H1 (cell line): ENCODE measurements at regions not wholly inside any gene's neighbourhood (a gene's known extent, or its start where the extent isn't known, plus 50 kb on each side); places are given as distances from the start of the nearest gene placed in this dataset.

Experiments
- CTCF ChIA-PET: fragments of 300-600 bp; sonication (Branson Sonifier 250); formaldehyde crosslinking; loops from one replicate; lab custom pipeline; 2021; ENCODE audit not compliant: partially characterized antibody; lab: Charles Lee
- POLR2A ChIA-PET: fragments of 300-600 bp; sonication (Branson Sonifier 250); formaldehyde crosslinking; loops from one replicate; lab custom pipeline; 2021; ENCODE audit warnings: inconsistent platforms; ENCODE audit not compliant: partially characterized antibody; lab: Charles Lee
- DNase-seq, 2 experiments: peaks; one replicate each; pipeline versions ENCODE4 v3.0.0 to v3.0.0-alpha.2; 2010 to 2022; ENCODE audit warnings: low spot score in 2 of 2, low read depth in 1 of 2, mixed read lengths in 1 of 2
- FAIRE-seq: peaks from 2 replicates; lab custom pipeline; 2011; peaks lifted over from hg19 to GRCh38; lab: Jason Lieb, UNC
- H2AFZ ChIP-seq: 2 replicates; pipeline ENCODE4 v1.8.1; 2012; ENCODE audit warnings: low read length, inconsistent platforms
- H2AK5ac ChIP-seq: 2 replicates; pipeline ENCODE4 v1.6.1; 2013; ENCODE audit warnings: low read depth, low read length
- H2BK120ac ChIP-seq: replicated peaks from 2 replicates; pipeline ENCODE3; 2013; ENCODE audit warnings: low read depth, low read length, inconsistent platforms
- H2BK12ac ChIP-seq: 2 replicates; pipeline ENCODE4 v1.6.1; 2013; ENCODE audit warnings: low read depth, low read length
- H2BK15ac ChIP-seq: 2 replicates; pipeline ENCODE4 v1.6.1; 2013; ENCODE audit warnings: low read length
- H2BK20ac ChIP-seq: 2 replicates; pipeline ENCODE4 v1.6.1; 2013; ENCODE audit warnings: low read length
- H2BK5ac ChIP-seq: 2 replicates; pipeline ENCODE4 v1.6.1; 2013; ENCODE audit warnings: low read depth, low read length
- H3K14ac ChIP-seq: 2 replicates; pipeline ENCODE4 v1.6.1; 2013; ENCODE audit warnings: inconsistent platforms; ENCODE audit not compliant: insufficient read length
- H3K18ac ChIP-seq: 2 replicates; pipeline ENCODE4 v1.6.1; 2013; ENCODE audit warnings: low read length; ENCODE audit errors: extremely low read depth
- H3K23ac ChIP-seq: 2 replicates; pipeline ENCODE4 v1.6.1; 2013; ENCODE audit warnings: inconsistent platforms; ENCODE audit not compliant: insufficient read length
- H3K23me2 ChIP-seq: 2 replicates; pipeline ENCODE4 v1.6.1; 2013; ENCODE audit warnings: low read depth, low read length
- H3K27ac ChIP-seq: 2 replicates; pipeline ENCODE4 v1.6.1; 2011; ENCODE audit warnings: low read depth, low read length, inconsistent platforms
- H3K27me3 ChIP-seq, 4 experiments: replicated peaks in 1 of 4; 1 replicate in 1 of 4; 2 replicates in 3 of 4; pipeline versions ENCODE4 v1.6.1 to v1.8.1; 2011 to 2013; ENCODE audit warnings: low read length in 3 of 4, mild to moderate bottlenecking in 3 of 4, inconsistent platforms in 2 of 4, mixed read lengths in 2 of 4, moderate library complexity in 1 of 4; ENCODE audit not compliant: control insufficient read depth in 3 of 4, insufficient read depth in 3 of 4; ENCODE audit errors: extremely low read depth in 1 of 4
- H3K36me3 ChIP-seq, 4 experiments: 2 replicates each; pipeline versions ENCODE4 v1.6.1 to v1.8.1; 2011 to 2013; ENCODE audit warnings: mild to moderate bottlenecking in 4 of 4, low read length in 3 of 4, moderate library complexity in 2 of 4, control low read depth in 1 of 4, inconsistent platforms in 1 of 4; ENCODE audit not compliant: insufficient read depth in 4 of 4, control insufficient read depth in 2 of 4
- H3K4ac ChIP-seq: replicated peaks from 2 replicates; pipeline ENCODE3; 2013; ENCODE audit warnings: low read length, low read depth, mixed read lengths, inconsistent platforms; ENCODE audit not compliant: insufficient read length
- H3K4me1 ChIP-seq, 4 experiments: replicated peaks in 1 of 4; 1 replicate in 1 of 4; 2 replicates in 3 of 4; pipeline versions ENCODE4 v1.6.1 to v1.8.1; 2011 to 2013; ENCODE audit warnings: low read length in 3 of 4, inconsistent platforms in 2 of 4, mixed read lengths in 1 of 4; ENCODE audit not compliant: insufficient read depth in 4 of 4, control insufficient read depth in 3 of 4
- H3K4me2 ChIP-seq, 2 experiments: 2 replicates each; pipeline versions ENCODE4 v1.6.1 to v1.8.1; 2011 to 2013; ENCODE audit warnings: low read depth in 2 of 2, low read length in 2 of 2, control low read depth in 1 of 2, inconsistent platforms in 1 of 2, mild to moderate bottlenecking in 1 of 2; ENCODE audit not compliant: insufficient read depth in 1 of 2
- H3K4me3 ChIP-seq, 4 experiments: fragments of 200-600, 300-600 bp in 1 of 4; sonication (generic), shearing (Covaris generic), sonication (Bioruptor Twin) in 1 of 4; 2 replicates each; pipeline versions ENCODE4 v1.5.1 to v1.8.1; 2011 to 2016; ENCODE audit warnings: low read length in 4 of 4, low read depth in 3 of 4, control low read depth in 2 of 4, inconsistent platforms in 2 of 4, mild to moderate bottlenecking in 2 of 4, mixed read lengths in 1 of 4, moderate library complexity in 1 of 4; ENCODE audit not compliant: insufficient read depth in 2 of 4; ENCODE audit errors: extremely low read depth in 1 of 4
- H3K56ac ChIP-seq: replicated peaks from 2 replicates; pipeline ENCODE3; 2013; ENCODE audit warnings: low read depth, mild to moderate bottlenecking, mixed read lengths, low read length, inconsistent platforms; ENCODE audit not compliant: insufficient read length
- H3K79me1 ChIP-seq: 2 replicates; pipeline ENCODE4 v1.6.1; 2013; ENCODE audit warnings: low read depth, low read length, control low read depth
- H3K79me2 ChIP-seq, 2 experiments: 2 replicates each; pipeline versions ENCODE4 v1.6.1 to v1.8.1; 2012 to 2013; ENCODE audit warnings: low read length in 2 of 2, mild to moderate bottlenecking in 2 of 2, inconsistent platforms in 1 of 2; ENCODE audit not compliant: insufficient read depth in 2 of 2, control insufficient read depth in 1 of 2
- H3K9ac ChIP-seq, 4 experiments: replicated peaks in 1 of 4; 1 replicate in 1 of 4; 2 replicates in 3 of 4; pipeline versions ENCODE4 v1.6.1 to v1.8.1; 2011 to 2013; ENCODE audit warnings: low read depth in 3 of 4, low read length in 3 of 4, control low read depth in 2 of 4, mild to moderate bottlenecking in 2 of 4, moderate library complexity in 2 of 4, inconsistent platforms in 1 of 4; ENCODE audit errors: extremely low read depth in 1 of 4
- H3K9me3 ChIP-seq, 2 experiments: 2 replicates each; pipeline versions ENCODE4 v1.6.1 to v1.8.1; 2012 to 2013; ENCODE audit warnings: mild to moderate bottlenecking in 2 of 2, moderate library complexity in 2 of 2, control low read depth in 1 of 2, inconsistent platforms in 1 of 2, low read depth in 1 of 2, low read length in 1 of 2, mixed read lengths in 1 of 2; ENCODE audit not compliant: insufficient read depth in 2 of 2
- H4K20me1 ChIP-seq, 2 experiments: replicated peaks in 1 of 2; 2 replicates each; pipeline versions ENCODE3 to v1.8.1; 2011 to 2013; ENCODE audit warnings: inconsistent platforms in 2 of 2, low read length in 2 of 2, mild to moderate bottlenecking in 1 of 2; ENCODE audit not compliant: insufficient read depth in 2 of 2, control insufficient read depth in 1 of 2
- H4K5ac ChIP-seq: 2 replicates; pipeline ENCODE4 v1.6.1; 2013; ENCODE audit warnings: low read length, low read depth, mixed read lengths, inconsistent platforms; ENCODE audit not compliant: insufficient read length
- H4K8ac ChIP-seq: 2 replicates; pipeline ENCODE4 v1.8.0; 2013; ENCODE audit warnings: mild to moderate bottlenecking, moderate library complexity, low read length, inconsistent platforms; ENCODE audit not compliant: insufficient read depth; ENCODE audit errors: extremely low read depth
- H4K91ac ChIP-seq: replicated peaks from 2 replicates; pipeline ENCODE3; 2013; ENCODE audit warnings: low read length, mixed read lengths, inconsistent platforms; ENCODE audit not compliant: insufficient read length
- FOSL1 ChIP-seq: IDR thresholded peaks from 2 replicates; pipeline ENCODE4 v1.6.1; 2011; ENCODE audit warnings: mild to moderate bottlenecking, low read depth, low read length, moderate library complexity; ENCODE audit not compliant: insufficient read depth
- NANOG ChIP-seq: IDR thresholded peaks from 2 replicates; pipeline ENCODE4 v1.6.1; 2011; ENCODE audit warnings: low read length, low read depth, mild to moderate bottlenecking, inconsistent platforms; ENCODE audit not compliant: insufficient read depth, poor library complexity, severe bottlenecking
- TAF7 ChIP-seq: optimal IDR thresholded peaks from 2 replicates; pipeline ENCODE3; 2011; ENCODE audit warnings: low read depth, mild to moderate bottlenecking, inconsistent platforms, low read length, moderate library complexity, borderline replicate concordance
- WGBS, 2 experiments: shearing (Covaris generic) in 1 of 2; methylation state at CpG; one replicate each; pipeline versions ENCODE4 v1.1.6 to v1.1.7; 2013 to 2015; ENCODE audit warnings: low lambda C conversion rate in 2 of 2, mixed read lengths in 2 of 2, inconsistent platforms in 1 of 2, low coverage in 1 of 2, missing lambda C conversion rate in 1 of 2; ENCODE audit not compliant: insufficient replicate concordance in 2 of 2, insufficient coverage in 1 of 2, insufficient read length in 1 of 2; ENCODE audit errors: extremely low coverage in 1 of 2, missing lambda C conversion rate in 1 of 2; 5-methylcytosine and 5-hydroxymethylcytosine counted together

DNA sequence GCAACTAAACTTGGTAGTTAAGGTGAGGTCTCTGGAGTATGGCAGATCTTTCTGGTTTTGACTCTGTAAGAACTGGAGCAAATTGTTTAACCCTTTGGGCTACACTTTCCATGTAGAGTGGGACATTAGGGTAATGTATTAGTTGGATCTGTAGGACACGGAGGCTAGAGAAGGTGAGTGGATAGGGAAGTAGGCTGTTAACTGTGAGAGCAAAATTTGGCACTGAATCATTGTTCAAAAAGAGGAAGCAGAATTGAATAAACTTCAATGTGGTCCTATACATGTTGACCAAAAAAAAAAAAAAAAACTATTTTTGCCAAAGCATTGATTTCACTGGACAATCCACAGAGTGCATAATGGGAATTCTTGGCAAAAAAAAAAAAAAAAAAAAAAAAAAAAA, 370.2 kb upstream of the CHORDC1 start:
- POLR2A ChIA-PET: no interaction called here

More for the DNA sequence above, 370.2 kb upstream of the CHORDC1 start:
- no peaks in the 10 kb centered on the region for H4K20me1 ChIP-seq
- H3K4me1 ChIP-seq: peaks cover 0 to 6% (median 0%) of the 10 kb centered on the region in 4 experiments; a peak in 1 of 7 replicates
- H4K5ac ChIP-seq: no peak overlapping the region
- no peak overlapping the region for H3K14ac ChIP-seq
- no peak overlapping the region for H3K4me3 ChIP-seq
- peaks cover 0 to 3% of the 10 kb centered on the region in 2 experiments; a peak in 1 of 4 replicates for H3K9me3 ChIP-seq
- CTCF ChIA-PET: no interaction called here
- TF ChIP-seq NANOG (no peak), FOSL1 (no peak), TAF7 (no peak)
- no peak overlapping the region for H3K18ac ChIP-seq
- no peak overlapping the region for H2BK5ac ChIP-seq
- no peak overlapping the region for H3K56ac ChIP-seq
- no peak overlapping the region for H2BK12ac ChIP-seq
- no peak overlapping the region for H3K27ac ChIP-seq
- no peak overlapping the region for H2BK20ac ChIP-seq
- H3K4ac ChIP-seq: no peak overlapping the region
- H2AK5ac ChIP-seq: no peak overlapping the region
- H3K27me3 ChIP-seq: no peaks in the 10 kb centered on the region
- FAIRE-seq (no peak), DNase-seq (no peak)
- no peak overlapping the region for H3K23ac ChIP-seq
- H4K8ac ChIP-seq: no peak overlapping the region
- WGBS, 2 experiments: 86% methylated on average over 1 of the region's 1 CpG; no CpG with 5 or more reads in 1 of the 2 experiments
- no peak overlapping the region for H4K91ac ChIP-seq
- H3K79me1 ChIP-seq: no peaks in the 10 kb centered on the region
- no peak overlapping the region for H2BK120ac ChIP-seq
- no peaks in the 10 kb centered on the region for H3K79me2 ChIP-seq
- no peak overlapping the region for H3K4me2 ChIP-seq
- no peak overlapping the region for H2BK15ac ChIP-seq
- H2AFZ ChIP-seq: no peak overlapping the region
- H3K23me2 ChIP-seq: no peaks in the 10 kb centered on the region
- H3K9ac ChIP-seq: no peak overlapping the region
- H3K36me3 ChIP-seq: no peaks in the 10 kb centered on the region
